ENCODE measurements at regions not wholly inside any gene's neighbourhood (a gene's known extent, or its start where the extent isn't known, plus 50 kb on each side); places are given as distances from the start of the nearest gene placed in this dataset.

GRCh38 chr5:124451721-124452383 is 294.6 kb downstream of the ZNF608 start:
- TF ChIP-seq CTCF (IDR thresholded peaks at IDR 0.05; ENCODE audit: extremely low read depth in 1 of 2, insufficient read depth in 1 of 2, low read depth in 1 of 2, low read length in 2 of 2): no peak
- no peak for TF ChIP-seq FOS (IDR thresholded peaks at IDR 0.05; ENCODE audit: borderline replicate concordance, insufficient read depth, low read length)
- TF ChIP-seq POLR2A (IDR thresholded peaks at IDR 0.05; ENCODE audit: low read depth, low read length): no peak

Measured in endothelial cell of umbilical vein (primary cell).